ACC112 (cell line): ENCODE measurements at regions not wholly inside any gene's neighbourhood (a gene's known extent, or its start where the extent isn't known, plus 50 kb on each side); places are given as distances from the start of the nearest gene placed in this dataset.
A peak's percentile ranks its signal among the peaks of the same experiment; 100 is the strongest.
"Not testable (repeated sequence)": the region's sequence is repeated elsewhere in the genome, so short reads cannot be mapped to it uniquely, and the experiment has no call there.

ENCODE experiments used
- H2AFZ ChIP-seq: fragments of 200-600 bp; sonication (generic); one replicate; pipeline ENCODE4 v1.6.0; 2017; ENCODE audit warnings: antibody characterized with exemption, low read length; ENCODE audit not compliant: unreplicated experiment
- H3K27ac ChIP-seq: fragments of 200-600 bp; sonication (generic); 2 replicates; pipeline ENCODE4 v1.5.1; 2014; ENCODE audit warnings: low read depth, mild to moderate bottlenecking, antibody characterized with exemption, low read length, moderate library complexity
- H3K27me3 ChIP-seq: fragments of 200-600 bp; sonication (generic); 2 replicates; pipeline ENCODE4 v1.6.1; 2014; ENCODE audit warnings: mild to moderate bottlenecking, antibody characterized with exemption, low read length, moderate library complexity, mixed read lengths; ENCODE audit not compliant: insufficient read depth
- H3K36me3 ChIP-seq: fragments of 200-600 bp; sonication (generic); 2 replicates; pipeline ENCODE4 v1.6.1; 2016; ENCODE audit warnings: mild to moderate bottlenecking, antibody characterized with exemption, low read length, moderate library complexity, mixed read lengths; ENCODE audit not compliant: insufficient read depth
- H3K4me1 ChIP-seq: fragments of 200-600 bp; sonication (generic); one replicate; pipeline ENCODE4 v1.6.1; 2016; ENCODE audit warnings: low read length, mixed read lengths; ENCODE audit not compliant: insufficient read depth, unreplicated experiment, control insufficient read depth
- H3K4me3 ChIP-seq: fragments of 200-600 bp; sonication (generic); 2 replicates; pipeline ENCODE4 v1.5.1; 2014; ENCODE audit warnings: mild to moderate bottlenecking, low read depth, low read length
- H3K79me2 ChIP-seq: fragments of 200-600 bp; sonication (generic); one replicate; pipeline ENCODE4 v1.6.0; 2016; ENCODE audit warnings: low read length; ENCODE audit not compliant: control insufficient read depth, unreplicated experiment, insufficient read depth

DNA sequence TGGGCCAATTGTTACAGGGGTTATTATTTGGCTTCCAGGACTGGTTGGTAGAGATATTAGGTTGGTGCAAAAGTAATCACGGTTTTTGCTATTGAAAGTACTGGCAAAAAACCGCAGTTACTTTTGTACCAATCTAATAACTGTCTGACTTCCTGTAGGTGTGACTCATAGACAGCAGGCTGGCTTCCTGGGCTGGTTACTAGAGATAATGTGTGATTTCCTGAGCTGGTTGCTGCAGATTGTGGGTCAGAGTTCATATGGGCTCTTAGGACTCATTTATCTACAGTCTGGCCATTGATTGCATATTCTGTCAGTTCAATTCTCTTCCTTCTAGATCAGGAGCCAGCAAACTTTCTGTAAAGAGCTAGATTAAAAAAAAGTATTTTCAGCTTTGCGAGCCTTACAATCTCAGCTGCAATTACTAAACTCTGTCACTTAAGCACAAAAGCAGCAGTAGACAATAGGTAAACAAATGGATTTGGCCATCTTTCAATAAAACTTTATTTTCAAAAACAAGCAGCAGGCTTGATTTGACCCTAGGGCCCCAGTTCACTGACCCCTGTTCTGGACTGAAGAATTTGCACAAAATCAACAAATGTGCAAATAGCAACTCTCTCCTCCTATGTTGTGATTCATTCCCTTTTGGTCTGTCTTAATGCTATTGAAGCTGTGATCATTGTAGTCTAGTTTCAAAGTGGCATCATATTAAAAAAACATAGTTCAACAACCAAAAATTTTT lies 50.8 kb upstream of the BOD1L1 start:
- peaks cover 10% of the 10 kb centered on the region for H3K4me1 ChIP-seq
- H3K4me3 ChIP-seq = no peak overlapping the region; the same call in 1 of the 2 replicates
- H3K79me2 ChIP-seq = no peaks in the 10 kb centered on the region
- peak overlapping the region; percentile 58 for H2AFZ ChIP-seq
- peaks cover 18% of the 10 kb centered on the region for H3K36me3 ChIP-seq
- H3K27ac ChIP-seq = peak overlapping the region; percentile 31; the same call in 1 of the 2 replicates
- no peaks in the 10 kb centered on the region for H3K27me3 ChIP-seq

DNA sequence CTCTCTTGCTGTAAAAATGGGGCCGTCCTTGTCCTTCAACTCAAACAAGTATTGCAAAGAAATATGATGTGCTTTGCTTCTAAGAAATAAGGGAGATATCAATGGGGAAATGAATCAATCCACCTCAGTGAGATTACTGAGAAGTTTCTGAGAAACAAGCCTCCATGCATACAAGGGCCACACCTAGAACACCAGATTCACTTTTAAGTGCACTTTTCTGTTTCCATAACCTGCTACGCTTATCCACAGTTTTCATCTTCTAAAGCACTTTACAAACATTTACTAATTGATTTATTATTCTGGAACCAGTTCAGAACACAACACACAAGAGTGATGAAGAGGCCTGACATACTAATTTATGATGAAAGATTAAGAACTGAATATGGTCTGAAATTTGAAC lies 54.0 kb upstream of the BOD1L1 start:
- no peaks in the 10 kb centered on the region for H3K79me2 ChIP-seq
- H2AFZ ChIP-seq = peak overlapping the region; percentile 46
- no peaks in the 10 kb centered on the region for H3K27me3 ChIP-seq
- peaks cover 18% of the 10 kb centered on the region for H3K36me3 ChIP-seq
- peaks cover 10% of the 10 kb centered on the region for H3K4me1 ChIP-seq
- H3K27ac ChIP-seq = no peak overlapping the region
- no peak overlapping the region for H3K4me3 ChIP-seq

DNA sequence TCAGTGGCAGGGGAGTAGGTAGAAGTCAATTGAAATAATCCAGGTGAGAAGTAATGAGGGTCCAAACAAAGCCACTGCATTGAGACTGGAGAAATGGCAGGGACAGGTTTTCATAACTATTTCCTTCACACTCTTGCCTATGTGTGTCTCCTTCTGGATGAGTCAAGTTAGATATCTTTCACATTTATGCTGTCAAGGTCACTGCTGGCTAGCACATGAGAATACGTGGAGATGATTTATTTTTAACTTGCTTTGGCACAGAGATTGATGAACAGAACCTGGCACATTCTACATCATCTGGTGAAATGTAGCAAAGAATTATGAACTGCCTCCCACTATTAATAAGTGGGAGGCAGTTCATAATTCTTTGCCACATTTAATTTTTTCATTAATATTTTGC lies 66.7 kb upstream of the BOD1L1 start:
- no peak overlapping the region for H3K27ac ChIP-seq
- no peak overlapping the region for H2AFZ ChIP-seq
- H3K79me2 ChIP-seq = no peaks in the 10 kb centered on the region
- peaks cover 4% of the 10 kb centered on the region for H3K4me1 ChIP-seq
- H3K4me3 ChIP-seq = no peak overlapping the region
- peaks cover 4% of the 10 kb centered on the region; the same call in 1 of the 2 replicates for H3K36me3 ChIP-seq
- no peaks in the 10 kb centered on the region for H3K27me3 ChIP-seq

DNA sequence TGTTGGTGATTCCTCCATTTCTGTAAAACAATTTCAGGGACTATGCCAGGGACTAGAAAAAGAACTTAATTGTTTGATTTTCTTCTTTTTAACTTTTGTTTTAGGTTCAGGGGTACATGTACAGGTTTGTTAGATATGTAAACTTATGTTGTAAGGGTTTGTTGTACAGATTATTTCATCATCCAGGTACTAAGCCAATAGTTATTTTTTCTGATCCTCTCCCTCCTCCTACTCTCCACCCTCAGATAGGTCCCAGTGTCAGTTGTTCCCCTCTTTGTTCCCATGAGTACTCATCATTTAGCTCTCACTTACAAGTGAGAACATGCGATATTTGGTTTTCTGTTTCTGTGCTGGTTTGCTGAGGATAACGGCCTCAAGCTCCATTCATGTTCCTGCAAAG lies 70.8 kb upstream of the BOD1L1 start:
- Histone ChIP-seq H2AFZ (no peak overlapping the region), H3K27ac (no peak overlapping the region), H3K79me2 (no peaks in the 10 kb centered on the region), H3K4me1 (peaks cover 36% of the 10 kb centered on the region), H3K27me3 (no peaks in the 10 kb centered on the region), H3K36me3 (no peaks in the 10 kb centered on the region), H3K4me3 (no peak overlapping the region)

DNA sequence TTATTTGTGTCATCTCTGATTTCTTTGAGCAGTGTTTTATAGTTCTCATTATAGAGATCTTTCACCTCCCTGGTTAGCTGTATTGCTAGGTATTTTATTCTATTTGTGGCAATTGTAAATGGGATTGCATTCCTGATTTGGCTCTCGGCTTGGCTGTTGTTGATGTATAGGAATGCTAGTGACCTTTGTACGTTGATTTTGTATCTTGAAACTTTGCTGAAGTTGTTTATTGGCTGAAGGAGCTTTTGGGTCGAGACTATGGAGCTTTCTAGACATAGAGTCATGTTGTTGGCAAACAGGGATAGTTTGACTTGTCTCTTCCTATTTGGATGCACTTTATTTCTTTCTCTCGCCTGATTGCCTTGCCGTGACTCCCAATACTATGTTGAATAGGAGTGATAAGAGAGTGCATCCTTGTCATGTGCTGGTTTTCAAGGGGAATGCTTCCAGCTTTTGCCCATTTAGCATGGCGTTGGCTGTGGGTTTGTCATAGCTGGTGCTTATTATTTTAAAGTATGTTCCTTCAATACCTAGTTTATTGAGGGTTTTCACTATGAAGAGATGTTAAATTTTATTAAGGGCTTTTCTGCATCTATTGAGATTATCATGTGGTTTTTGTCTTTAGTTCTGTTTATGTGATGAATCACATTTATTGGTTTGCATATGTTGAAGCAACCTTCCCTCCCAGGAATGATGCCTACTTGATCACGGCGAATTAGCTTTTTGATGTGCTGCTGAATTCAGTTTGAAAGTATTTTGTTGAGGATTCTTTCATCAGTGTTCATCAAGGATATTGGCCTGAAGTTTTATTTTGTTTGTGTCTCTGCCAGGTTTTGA lies 72.7 kb upstream of the BOD1L1 start:
- Histone ChIP-seq H3K4me3 (peak overlapping the region; percentile 8), H3K27ac (peak overlapping the region; percentile 81), H3K4me1 (peaks cover 46% of the 10 kb centered on the region), H2AFZ (peak overlapping the region; percentile 4), H3K27me3 (no peaks in the 10 kb centered on the region), H3K36me3 (no peaks in the 10 kb centered on the region), H3K79me2 (no peaks in the 10 kb centered on the region)

DNA sequence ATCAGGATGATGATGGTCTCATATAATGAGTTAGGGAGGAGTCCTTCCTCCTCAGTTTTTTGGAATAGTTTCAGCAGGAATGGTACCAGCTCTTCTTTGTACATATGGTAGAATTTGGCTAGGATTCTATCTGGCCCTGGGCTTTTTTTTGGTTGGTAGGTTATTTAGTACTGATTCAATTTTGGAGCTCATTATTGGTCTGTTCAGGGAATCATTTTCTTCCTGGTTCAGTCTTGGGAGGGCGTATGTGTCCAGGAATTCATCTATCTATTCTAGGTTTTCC lies 73.3 kb upstream of the BOD1L1 start:
- H3K4me1 ChIP-seq = peaks cover 50% of the 10 kb centered on the region
- not testable (repeated sequence) for H3K4me3 ChIP-seq, H3K27me3 ChIP-seq, H3K79me2 ChIP-seq, H2AFZ ChIP-seq, H3K36me3 ChIP-seq
- peak overlapping the region; percentile 81 for H3K27ac ChIP-seq

DNA sequence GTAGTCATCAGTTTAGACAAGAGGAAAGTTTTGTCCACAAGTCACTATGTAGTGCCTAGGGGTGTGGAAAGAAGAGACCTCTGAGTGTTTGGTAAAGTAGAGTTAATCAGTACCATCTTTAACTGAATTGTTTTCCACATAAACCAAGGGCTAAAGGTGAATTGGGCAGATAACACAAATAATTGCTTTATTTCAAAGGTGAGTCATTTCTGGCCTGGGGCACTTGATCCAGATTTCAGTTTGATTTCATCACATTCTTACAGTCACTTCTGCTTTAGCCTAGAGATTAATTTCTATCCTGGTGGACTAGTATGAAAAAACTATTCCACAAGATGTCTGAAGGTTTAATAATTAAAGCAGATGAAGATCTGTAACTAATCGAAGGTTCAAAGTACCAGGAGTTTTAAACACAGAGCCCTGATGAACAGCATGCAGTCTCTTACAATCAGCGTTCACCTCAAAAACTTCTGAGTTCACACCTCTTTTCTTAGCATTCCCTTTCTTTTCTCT lies 74.5 kb upstream of the BOD1L1 start:
- Histone ChIP-seq H3K79me2 (no peaks in the 10 kb centered on the region), H2AFZ (peak overlapping the region; percentile 34), H3K4me3 (no peak overlapping the region), H3K4me1 (peaks cover 56% of the 10 kb centered on the region), H3K36me3 (no peaks in the 10 kb centered on the region), H3K27ac (peak overlapping the region; percentile 81), H3K27me3 (no peaks in the 10 kb centered on the region)

DNA sequence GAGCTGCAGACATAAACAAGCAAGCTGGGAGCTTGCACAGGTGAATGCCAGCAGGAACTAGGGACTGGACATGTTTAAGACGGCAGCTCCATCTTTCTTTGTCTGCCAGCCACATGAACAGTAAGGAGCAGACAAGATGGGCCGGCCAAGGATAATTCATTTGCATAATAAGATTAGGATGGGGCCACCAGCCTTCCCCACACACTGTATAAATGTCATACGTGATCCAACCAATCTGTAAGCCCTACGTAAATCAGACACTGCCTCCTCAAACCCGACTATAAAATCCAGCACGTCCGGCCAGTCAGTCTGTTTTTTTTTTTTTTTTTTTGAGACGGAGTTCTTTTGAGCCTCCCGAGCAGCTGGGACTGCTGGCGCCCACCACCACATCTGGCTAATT lies 75.6 kb upstream of the BOD1L1 start:
- H3K4me3 ChIP-seq = no peak overlapping the region
- H3K27ac ChIP-seq = no peak overlapping the region; the same call in 1 of the 2 replicates
- no peaks in the 10 kb centered on the region for H3K79me2 ChIP-seq
- H2AFZ ChIP-seq = peak overlapping the region; percentile 22
- H3K4me1 ChIP-seq = peaks cover 56% of the 10 kb centered on the region
- H3K36me3 ChIP-seq = no peaks in the 10 kb centered on the region
- no peaks in the 10 kb centered on the region for H3K27me3 ChIP-seq

DNA sequence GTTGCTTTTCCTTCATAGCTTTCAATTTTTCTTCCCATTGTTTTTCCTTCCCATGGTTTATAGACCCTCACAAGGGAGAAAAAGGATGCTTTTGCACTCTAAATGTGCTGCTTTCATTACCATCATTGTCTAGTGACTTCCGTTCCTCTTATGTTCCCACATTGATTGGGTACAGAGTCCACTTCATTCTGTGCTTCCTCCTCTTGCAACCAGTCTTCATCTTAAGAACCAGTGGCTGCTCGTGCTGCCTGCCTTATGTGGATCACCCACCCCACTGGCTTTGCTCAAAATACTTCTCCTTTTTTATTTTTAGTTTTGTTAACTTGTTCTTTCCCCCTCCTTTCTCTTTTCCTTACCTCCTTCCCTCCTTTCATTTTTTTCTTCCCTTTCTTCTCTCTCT lies 76.5 kb upstream of the BOD1L1 start:
- no peaks in the 10 kb centered on the region for H3K27me3 ChIP-seq
- no peaks in the 10 kb centered on the region for H3K36me3 ChIP-seq
- H2AFZ ChIP-seq = no peak overlapping the region
- peaks cover 54% of the 10 kb centered on the region for H3K4me1 ChIP-seq
- no peak overlapping the region for H3K4me3 ChIP-seq
- no peak overlapping the region for H3K27ac ChIP-seq
- no peaks in the 10 kb centered on the region for H3K79me2 ChIP-seq

DNA sequence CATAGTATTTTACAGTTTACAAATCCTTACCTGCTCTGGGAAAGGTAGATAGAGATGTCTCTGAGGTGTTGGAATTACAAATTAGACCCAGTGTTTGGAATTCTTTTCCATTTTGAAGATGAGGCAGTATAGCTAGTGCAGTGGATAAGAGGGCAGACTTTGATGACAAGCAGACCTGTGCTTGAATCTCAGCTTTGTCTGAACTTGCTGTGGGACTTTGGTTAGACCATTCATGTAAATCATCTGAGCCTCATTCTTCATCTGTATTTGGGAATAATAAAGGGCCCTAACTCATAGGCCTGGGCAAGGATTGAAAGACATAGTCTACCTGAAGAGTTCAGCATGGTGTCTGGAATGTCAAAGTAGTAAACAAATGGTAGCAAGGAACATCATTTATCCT lies 77.2 kb upstream of the BOD1L1 start:
- no peak overlapping the region for H3K27ac ChIP-seq
- H2AFZ ChIP-seq = no peak overlapping the region
- no peak overlapping the region for H3K4me3 ChIP-seq
- no peaks in the 10 kb centered on the region for H3K79me2 ChIP-seq
- peaks cover 47% of the 10 kb centered on the region for H3K4me1 ChIP-seq
- no peaks in the 10 kb centered on the region for H3K36me3 ChIP-seq
- no peaks in the 10 kb centered on the region for H3K27me3 ChIP-seq
